ENCODE measurements at regions not wholly inside any gene's neighbourhood (a gene's known extent, or its start where the extent isn't known, plus 50 kb on each side); places are given as distances from the start of the nearest gene placed in this dataset.
A peak's percentile ranks its signal among the peaks of the same experiment; 100 is the strongest.
"Not testable (repeated sequence)": the region's sequence is repeated elsewhere in the genome, so short reads cannot be mapped to it uniquely, and the experiment has no call there.

DNA sequence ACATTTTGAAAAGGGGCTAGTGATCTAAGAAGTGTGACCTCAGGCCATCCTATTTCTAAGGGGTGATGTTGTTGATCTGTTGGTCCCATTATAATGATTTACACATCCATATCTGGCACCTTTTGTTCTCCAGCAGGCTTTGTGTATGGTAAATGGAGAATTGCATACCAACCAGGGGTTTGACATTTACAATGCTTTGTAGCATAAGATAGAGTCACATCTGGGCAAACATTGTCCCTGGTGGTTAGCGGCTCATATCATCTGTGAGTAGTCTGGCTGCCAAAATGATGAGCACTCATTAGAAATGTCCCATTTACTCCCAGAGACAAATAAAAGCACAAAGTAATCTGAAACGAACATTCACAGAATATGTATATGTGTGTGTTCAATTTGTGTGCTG is 1775.5 kb upstream of the CELF4 start:
- DNase-seq (ENCODE audit: low spot score), result no peak

DNA sequence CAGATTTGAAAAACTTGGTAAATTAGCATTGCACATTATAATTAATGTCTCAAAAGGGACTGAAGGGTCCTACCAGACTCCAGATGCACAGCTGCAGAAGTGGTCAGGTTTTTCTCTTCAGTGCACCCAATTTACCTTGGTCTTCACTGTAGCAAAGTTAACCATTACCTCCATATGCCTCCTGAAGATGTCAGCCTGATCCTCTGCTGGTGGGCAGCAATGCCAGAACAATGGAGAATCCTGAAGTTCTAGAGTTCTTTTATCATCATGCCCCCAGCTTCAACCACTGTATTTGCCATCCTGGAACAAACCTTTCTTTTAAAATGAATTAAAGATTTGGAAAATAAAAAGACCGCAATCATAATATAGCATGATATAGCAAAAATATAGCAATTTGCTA is 1774.8 kb upstream of the CELF4 start:
- no peak for DNase-seq (ENCODE audit: low spot score)

DNA sequence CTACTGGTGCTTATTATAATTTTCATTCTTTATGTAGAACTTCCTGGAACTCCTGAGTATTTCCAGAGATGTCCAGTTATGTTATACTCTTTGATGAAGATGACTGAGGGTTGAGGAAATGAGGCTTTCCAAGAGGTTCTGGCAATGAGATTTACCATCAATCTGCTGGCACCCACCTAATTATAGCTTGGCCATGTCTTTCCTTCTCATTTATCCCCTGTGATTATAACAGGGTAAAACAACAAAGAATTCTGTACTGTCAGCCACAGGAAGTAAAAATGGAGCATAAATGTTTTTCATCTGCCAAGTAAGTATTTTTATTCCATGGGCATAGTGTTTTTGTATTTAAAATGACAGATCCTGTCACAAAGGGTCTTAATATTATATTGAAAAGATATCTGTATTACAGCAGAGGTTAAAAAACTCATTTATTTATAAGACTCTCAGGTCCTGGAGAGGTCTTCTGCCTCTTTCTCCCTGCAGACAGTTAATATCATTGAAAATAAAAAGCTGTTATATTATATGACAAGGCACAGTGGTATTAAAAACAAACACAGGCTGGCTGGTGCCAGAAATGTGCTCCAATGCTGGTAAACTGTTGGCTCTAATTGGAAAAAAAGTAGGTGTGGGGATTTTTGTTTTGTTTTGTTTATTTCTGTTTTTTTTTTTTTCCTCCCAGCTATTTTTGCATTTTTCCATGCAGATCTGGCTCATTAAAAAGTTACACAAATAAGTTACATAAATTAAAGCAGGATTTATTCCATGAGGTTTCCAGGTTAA is 1764.1 kb upstream of the CELF4 start:
- DNase-seq (ENCODE audit: low spot score), result no peak

DNA sequence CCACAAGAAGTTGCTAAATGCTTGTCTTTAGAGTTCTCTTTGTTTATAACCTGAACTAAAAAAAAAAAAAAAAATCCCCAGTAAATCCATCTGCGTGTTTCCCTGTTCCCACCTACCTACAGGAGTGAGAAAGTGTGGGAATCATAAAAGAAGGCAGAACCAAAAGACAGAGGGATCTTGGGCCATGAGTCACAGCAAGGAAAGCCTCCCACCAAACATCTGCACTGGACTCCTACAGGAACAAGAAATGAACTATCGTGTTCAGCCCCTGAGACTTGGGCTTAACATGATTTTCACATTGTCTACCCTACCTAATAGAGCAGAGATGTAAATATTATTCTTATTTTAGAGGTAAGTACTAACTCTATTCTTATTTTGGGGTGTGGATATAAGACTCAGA is 1761.2 kb upstream of the CELF4 start:
- DNase-seq (ENCODE audit: low spot score), result no peak

DNA sequence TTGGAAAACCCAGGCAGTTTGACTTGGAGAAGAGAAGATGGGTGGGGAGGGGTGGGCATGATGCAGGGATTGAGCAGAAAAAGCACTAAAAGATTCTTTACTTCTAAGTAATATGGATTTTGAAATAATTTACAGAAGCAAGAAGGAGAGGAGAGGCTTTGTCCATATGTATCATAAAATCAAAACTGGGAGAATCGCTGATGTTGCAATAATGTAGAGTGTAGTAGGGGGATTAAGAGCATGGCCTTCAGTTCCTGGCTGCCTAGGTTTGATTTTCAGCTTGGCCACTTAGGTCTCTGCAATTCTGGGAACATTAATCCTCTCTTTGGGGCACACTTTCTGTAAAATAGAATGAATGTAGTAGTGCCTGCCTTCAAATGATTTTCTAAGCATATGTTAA is 1760.4 kb upstream of the CELF4 start:
- DNase-seq (ENCODE audit: low spot score), result no peak

DNA sequence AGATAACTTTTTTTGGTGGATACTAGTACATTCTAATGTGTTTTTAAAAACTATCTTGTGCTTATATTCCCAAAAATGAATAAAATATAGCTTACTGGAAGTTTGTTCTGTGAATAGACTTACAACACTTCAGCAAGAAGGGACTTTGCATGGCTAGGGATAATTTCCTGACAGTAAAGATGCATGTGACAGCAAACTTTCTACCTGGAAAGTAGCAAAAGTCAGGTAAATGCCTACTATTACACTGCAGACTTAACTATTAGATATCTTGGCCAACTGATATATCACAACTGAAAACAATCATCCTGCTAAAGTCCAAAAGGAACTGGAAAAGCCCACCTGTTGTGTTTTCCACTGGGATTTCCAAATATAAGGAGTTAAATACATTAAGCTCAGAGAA is 1753.5 kb upstream of the CELF4 start:
- DNase-seq (ENCODE audit: low spot score), result no peak

DNA sequence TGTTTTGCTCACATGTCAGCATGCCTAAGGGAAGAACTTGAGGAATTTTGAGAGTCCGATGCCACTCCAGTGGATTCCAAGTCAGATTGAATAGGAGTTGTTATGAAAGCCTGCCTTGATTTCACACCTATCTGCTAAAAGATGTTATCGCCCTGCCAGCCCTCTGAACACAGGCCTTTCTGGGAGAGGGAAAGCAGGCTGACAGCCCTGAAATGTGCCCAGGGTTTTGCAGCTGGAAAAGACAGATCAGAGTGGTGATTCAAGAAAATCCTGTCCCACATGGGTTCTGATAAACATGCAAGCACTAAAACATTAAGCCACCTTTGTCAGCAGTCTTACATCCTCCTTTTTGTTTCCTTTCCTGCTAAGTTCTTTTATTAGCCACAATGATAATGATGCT is 1752.9 kb upstream of the CELF4 start:
- DNase-seq (ENCODE audit: low spot score), result no peak

DNA sequence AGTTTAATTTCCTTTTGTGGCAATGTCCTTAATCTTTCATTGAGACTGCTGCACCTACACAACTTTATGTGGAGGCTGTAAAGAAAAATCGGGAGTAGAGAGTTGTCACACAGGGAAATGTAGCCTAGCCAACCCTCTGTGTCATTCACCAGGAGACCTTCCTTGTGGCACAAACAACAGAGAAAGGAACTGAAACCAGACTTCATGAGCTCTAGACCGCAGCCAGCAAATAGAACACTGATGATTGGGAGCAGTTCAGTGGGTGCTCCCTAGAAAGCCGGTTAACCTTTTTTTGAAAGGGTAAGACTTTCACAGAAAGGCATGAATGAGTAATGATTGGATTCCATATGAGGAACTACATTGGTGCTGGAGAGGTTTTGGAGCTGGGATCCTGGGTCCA is 1752.4 kb upstream of the CELF4 start:
- no peak for DNase-seq (ENCODE audit: low spot score)

DNA sequence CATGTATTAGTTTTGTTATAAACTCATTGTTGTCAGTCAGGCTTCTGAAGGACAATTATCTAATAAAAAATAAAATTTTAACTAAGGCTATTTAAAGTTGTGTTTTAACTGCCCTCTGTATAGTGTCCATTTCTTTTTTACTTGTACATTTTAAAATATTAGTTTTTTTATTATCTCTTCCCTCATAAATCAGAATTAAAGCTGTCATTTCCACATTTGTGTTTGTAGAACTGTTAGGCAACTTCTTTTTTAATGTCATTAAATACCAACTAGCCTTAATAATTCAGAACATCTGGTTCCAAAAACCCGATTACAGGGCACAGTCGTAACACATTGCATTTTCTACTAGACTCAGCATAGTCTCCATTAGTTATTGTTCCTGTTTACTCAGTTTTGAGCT is 1749.0 kb upstream of the CELF4 start:
- DNase-seq (ENCODE audit: low spot score), result no peak

DNA sequence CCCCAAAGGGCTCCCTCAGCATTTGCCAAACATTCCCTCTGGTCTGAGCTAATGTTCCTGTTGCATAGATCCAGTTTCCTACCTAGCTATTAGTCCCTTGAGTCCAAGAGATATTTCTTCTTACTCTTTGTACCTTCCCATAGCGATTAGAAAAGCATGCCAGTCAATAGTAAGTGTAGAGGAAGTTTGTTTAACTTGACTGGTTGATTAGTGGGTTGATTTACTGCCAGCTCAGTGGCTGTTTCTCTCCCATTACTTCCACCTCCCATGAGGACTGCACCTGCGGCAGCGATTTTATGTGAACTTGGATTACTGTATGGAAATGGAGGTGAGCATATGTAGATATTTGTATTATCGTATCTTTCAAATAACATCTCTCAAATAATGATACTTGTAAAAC is 1748.4 kb upstream of the CELF4 start:
- DNase-seq (ENCODE audit: low spot score), result peak; percentile 6

DNA sequence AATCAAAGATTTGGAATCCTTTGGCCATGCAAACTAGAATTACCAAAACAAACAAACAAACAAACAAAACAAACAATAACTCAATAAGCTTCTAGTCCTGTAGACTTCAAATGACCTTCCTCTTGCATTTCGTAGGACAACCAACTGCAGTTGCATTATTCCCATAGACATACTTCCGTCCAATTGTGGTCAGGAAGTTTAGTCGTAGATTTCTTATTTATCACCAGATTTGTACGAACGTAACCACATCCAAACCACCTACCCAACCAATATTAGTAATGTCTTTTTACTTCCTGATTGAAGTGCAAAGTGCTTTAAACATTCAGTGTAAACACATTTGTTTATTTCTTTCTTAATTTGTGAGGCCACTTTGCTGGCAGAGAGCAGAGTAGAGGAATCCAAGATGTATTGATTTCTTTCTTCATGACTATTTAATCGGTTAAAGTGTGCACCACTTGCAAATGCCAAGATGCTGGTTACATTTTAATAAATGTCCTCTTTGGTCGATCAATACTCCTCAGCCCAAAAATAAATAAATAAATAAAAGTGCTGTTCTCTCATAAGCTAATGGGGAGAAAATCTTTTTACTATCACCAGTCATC is 1745.6 kb upstream of the CELF4 start:
- DNase-seq (ENCODE audit: low spot score), result no peak

DNA sequence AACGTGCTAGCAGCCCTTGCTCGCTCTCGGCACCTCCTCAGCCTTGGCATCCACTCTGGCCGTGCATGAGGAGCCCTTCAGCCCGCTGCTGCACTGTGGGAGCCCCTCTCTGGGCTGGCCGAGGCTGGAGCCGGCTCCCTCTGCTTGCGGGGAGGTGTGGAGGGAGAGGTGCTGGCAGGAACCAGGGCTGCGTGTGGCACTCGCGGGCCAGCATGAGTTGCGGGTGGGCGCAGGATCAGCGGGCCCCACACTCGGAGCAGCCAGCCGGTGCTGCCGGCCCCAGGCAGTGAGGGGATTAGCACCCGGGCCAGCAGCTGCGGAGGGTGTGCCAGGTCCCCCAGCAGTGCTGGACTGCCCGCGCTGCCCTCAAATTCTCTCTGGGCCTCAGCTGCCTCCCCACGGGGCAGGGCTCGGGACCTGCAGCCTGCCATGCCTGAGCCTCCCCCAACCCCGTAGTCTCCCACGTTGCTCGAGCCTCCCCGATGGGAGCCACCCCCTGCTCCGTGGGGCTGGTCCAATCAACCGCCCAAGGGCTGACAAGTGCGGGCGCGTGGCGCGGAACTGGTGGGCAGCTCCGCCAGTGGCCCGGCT is 1743.4 kb upstream of the CELF4 start:
- DNase-seq (ENCODE audit: low spot score), result not testable (repeated sequence)

DNA sequence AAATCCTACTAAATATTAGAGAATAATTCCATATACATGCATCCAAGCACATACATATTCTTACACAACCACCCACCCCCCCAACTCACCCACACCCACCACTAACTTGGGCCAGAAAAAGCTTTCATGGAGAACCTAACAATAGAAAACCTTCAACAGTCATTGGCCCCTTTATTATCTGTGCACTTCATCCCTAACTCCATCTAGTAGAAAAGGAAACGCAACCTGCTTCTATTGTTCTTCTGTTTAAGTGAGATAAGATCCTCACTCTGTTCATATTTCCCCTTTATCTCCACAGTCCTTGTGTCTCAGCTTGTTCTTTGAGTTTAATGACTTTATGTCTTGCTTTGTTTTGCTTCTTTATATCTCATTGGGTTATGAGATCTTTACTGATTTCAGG is 1740.2 kb upstream of the CELF4 start:
- no peak for DNase-seq (ENCODE audit: low spot score)

DNA sequence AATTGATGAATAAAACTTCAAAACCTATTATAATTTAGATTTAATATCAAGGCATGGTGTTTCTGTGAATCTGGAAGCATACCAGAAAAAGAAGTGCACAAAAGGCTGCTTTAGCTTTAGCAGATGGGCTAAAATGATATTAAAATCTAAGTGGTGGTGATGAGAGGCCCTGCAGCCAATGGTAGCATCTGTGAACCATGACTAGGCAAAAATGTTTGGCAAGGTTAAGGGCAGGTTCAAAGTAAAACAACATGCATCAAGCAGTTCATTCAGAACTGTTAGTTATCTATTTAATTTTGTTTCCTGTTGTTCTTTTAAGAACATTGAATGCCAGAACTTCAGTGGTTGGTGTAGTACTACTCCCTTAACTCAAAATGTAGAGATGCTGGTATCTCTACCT is 1736.9 kb upstream of the CELF4 start:
- no peak for DNase-seq (ENCODE audit: low spot score)

DNA sequence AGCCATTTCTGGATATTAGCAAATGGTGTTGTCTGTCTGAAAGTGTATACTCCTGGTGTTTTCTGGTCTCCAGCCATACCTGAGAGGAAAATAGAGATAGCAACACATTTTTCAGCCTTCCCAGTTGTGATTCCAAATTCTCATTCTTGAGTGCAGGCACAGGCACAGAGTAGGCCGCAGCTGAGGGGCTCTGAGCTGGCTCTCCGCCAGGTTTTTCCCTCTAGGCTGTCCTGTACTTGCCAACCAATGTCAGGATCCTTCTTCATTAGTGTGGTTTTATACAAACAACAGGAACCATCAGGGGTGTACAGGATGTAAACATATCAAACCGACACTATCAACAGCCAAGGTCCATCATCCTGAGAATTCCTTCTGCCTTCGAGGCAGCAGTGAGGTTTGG is 1733.6 kb upstream of the CELF4 start:
- DNase-seq (ENCODE audit: low spot score), result no peak

DNA sequence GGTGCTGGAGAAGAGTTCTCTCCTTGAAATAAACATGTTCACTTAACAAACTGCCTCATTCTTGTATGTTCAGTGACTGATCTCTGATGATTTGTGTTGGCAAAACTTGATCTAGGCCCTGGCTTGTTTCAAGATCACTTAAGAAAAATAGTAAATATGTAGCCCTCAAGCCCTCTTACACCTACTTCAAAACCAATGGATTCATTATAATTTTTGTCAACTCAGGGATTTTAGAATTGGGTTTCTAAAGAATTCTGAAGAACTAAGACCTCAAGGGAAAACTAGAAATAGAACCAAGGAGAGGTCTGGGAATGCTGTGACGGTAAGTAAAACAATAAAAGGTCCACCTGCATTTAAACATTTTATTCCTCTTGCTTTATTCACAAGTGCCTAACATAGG is 1731.6 kb upstream of the CELF4 start:
- DNase-seq (ENCODE audit: low spot score), result no peak

DNA sequence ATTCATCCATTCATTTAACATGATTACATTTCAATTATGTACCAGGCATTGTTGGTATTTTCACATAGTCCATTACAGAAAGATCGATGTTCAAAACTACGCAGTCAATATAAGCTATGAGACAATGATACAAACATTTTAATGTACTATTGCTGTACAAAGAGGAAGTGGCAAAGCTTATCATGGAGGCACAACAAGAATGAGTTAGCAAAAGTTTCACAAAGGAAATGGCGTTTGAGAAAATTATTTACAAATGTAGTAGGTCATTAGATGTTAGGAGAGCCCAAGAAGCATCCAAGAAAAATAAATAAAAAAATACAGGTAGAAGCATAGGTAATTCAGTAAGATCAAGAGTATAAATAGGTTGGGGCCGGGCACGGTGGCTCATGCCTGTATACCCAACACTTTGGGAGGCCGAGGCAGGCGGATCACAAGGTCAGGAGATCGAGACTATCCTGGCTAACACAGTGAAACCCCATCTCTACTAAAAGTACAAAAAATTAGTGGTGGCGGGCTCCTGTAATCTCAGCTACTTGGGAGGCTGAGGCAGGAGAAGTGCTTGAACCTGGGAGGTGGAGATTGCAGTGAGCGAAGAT is 1730.8 kb upstream of the CELF4 start:
- no peak for DNase-seq (ENCODE audit: low spot score)

DNA sequence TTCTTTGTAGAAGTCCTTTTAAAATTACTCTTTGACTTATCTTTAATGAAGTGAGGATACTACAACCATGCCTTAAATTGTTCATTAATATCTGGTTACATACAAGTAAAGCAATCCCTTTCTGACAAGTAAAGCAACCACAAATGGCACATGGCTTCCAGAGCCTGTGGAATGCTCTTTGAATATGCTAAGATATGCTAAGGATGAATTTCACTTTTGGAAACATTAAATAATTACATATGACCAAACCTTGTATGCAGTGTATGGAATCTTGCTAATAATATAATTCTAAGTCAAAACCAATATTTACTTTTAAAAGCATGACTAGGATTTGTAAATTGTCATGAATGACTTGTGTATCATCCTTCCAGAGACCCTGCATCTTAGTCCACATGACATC is 1711.2 kb upstream of the CELF4 start:
- DNase-seq (ENCODE audit: low spot score), result no peak

DNA sequence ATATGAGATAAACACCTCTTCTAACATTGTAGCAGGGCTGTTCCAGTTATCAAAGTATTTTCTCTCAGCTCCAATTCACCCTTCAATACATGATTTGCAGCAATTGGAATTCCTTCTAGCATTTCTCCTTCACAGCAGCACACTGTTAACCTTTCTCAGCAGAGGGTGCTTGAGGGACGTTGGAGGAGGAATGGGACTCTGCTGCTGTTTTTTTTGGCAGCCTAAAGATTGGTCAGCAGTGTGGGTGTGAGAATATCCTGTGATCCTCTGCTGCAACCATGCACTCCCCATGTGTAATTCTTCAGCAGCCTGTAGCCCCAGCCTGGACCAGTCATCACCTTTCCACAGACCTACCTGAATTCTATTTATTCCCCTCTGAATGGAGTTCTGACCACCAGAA is 1708.9 kb upstream of the CELF4 start:
- DNase-seq (ENCODE audit: low spot score), result no peak

DNA sequence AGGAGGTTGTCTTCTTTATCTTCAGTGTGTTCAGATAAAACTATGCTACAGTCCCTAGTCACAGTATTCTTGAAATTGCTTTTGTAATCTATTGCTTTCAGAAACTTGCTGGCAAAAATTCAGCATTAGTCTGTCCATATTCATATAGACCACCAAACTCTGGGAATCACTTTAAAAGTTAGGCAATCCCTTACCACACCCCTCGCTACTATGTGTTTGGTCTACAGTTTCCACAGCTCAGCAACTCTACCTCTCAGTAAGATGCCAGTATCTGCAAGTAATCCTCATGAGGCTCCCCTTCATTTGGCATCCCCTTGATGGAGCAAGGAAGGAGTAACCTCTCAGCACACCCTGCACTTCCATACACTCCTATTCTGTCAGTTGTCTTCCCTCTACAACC is 1706.6 kb upstream of the CELF4 start:
- DNase-seq (ENCODE audit: low spot score), result no peak

DNA sequence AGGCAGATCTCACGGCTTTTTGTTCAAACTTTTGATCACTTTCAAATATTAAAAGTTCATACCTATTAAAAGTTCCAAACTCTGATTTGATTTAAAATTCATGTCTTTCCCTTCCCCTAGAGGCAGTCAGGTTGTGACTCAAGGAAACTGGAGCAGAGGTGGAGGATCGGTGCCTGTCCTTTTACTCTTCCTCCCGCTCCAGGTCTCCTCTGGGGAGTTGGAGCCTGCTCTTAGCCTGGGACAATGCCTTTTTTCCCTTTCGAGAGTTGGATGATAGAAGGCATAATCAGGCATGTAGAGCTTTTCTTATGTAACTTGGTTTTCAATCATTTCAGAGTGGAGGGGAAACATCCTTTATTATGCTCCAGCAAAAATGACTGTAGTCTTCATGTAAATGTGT is 1706.1 kb upstream of the CELF4 start:
- DNase-seq (ENCODE audit: low spot score), result no peak

DNA sequence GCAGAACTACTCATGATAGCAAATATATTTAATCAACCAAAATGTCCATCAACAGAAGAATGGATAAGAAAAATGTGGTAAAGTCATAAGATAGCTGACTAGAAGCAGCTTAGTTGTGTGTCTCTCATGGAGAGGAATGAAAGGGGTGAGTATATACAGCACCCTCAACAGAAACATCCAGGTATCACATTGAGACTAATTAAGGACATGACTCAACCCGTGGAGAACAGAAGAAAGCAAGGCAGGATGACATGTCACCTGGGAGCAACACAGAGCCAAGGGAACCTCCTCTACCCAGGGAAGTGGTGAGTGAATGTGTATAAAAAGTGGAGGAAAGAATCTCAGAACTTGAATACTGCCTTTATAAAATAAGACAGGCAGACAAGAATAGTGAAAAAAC is 1695.0 kb upstream of the CELF4 start:
- DNase-seq (ENCODE audit: low spot score), result no peak

DNA sequence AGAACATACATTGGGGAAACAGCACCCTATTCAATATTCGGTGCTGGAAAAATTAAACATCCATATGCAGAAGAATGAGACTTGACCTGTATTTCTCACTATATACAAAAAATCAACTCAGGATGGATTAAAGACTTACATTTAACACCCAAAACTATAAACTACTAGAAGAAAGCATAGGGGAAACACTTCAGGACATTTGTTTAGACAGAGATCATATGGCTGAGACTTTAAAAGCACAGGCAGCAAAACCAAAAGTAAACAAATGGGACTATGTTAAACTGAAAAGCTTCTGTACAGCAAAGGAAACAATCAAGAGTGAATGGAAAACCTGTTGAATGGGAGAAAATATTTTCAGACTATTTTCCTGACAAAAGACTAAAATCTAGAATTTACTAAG is 1694.1 kb upstream of the CELF4 start:
- no peak for DNase-seq (ENCODE audit: low spot score)

Measured in HT-29 (cell line).